ENCODE measurements at regions not wholly inside any gene's neighbourhood (a gene's known extent, or its start where the extent isn't known, plus 50 kb on each side); places are given as distances from the start of the nearest gene placed in this dataset.
A peak's percentile ranks its signal among the peaks of the same experiment; 100 is the strongest.

GRCh38 chr3:86865506-86865905, 125.4 kb downstream of the VGLL3 start:
- Histone ChIP-seq H4K8ac (ENCODE audit: low read depth, low read length) (no peak overlapping the region), H3K27ac (ENCODE audit: low read depth, low read length) (no peak overlapping the region), H3K23ac (ENCODE audit: low read length) (no peak overlapping the region), H3K9ac (ENCODE audit: low read length) (no peak overlapping the region), H3K56ac (ENCODE audit: low read length) (no peak overlapping the region), H3K79me2 (ENCODE audit: control insufficient read depth, insufficient read depth, low read length) (no peaks in the 10 kb centered on the region), H2BK15ac (replicated peaks; ENCODE audit: low read depth) (no peak overlapping the region), H3K79me1 (ENCODE audit: low read length) (no peaks in the 10 kb centered on the region), H3K18ac (ENCODE audit: low read length) (no peak overlapping the region), H3K4me1 (ENCODE audit: control insufficient read depth, low read depth, low read length) (no peaks in the 10 kb centered on the region), H3K4me3 (ENCODE audit: low read length) (no peak overlapping the region), H3K4me2 (ENCODE audit: low read length) (no peak overlapping the region), H2AK5ac (ENCODE audit: low read length) (no peak overlapping the region), H3K27me3 (ENCODE audit: insufficient read depth, low read length, poor library complexity) (no peaks in the 10 kb centered on the region), H3K36me3 (ENCODE audit: control insufficient read depth, insufficient read depth, low read length) (no peaks in the 10 kb centered on the region), H3K4ac (ENCODE audit: low read depth, low read length) (no peak overlapping the region), H2BK120ac (ENCODE audit: low read depth, low read length) (no peak overlapping the region), H4K5ac (ENCODE audit: low read length) (no peak overlapping the region), H2BK5ac (ENCODE audit: low read length) (no peak overlapping the region)
- WGBS (ENCODE audit: extremely low coverage, insufficient coverage, low lambda C conversion rate) = no CpG with 5 or more reads among the region's 3 CpGs
- DNase-seq = peak; percentile 31

- Histone ChIP-seq H2BK15ac (replicated peaks; ENCODE audit: low read depth) (no peak overlapping the region), H3K4me2 (ENCODE audit: low read length) (no peak overlapping the region), H3K4ac (ENCODE audit: low read depth, low read length) (no peak overlapping the region), H3K18ac (ENCODE audit: low read length) (no peak overlapping the region), H2BK5ac (ENCODE audit: low read length) (no peak overlapping the region), H3K79me1 (ENCODE audit: low read length) (no peaks in the 10 kb centered on the region), H3K23ac (ENCODE audit: low read length) (no peak overlapping the region), H3K27ac (ENCODE audit: low read depth, low read length) (no peak overlapping the region), H2BK120ac (ENCODE audit: low read depth, low read length) (no peak overlapping the region), H3K9ac (ENCODE audit: low read length) (no peak overlapping the region), H3K56ac (ENCODE audit: low read length) (no peak overlapping the region), H3K4me3 (ENCODE audit: low read length) (no peak overlapping the region), H3K27me3 (ENCODE audit: insufficient read depth, low read length, poor library complexity) (no peaks in the 10 kb centered on the region), H4K8ac (ENCODE audit: low read depth, low read length) (no peak overlapping the region), H3K79me2 (ENCODE audit: control insufficient read depth, insufficient read depth, low read length) (no peaks in the 10 kb centered on the region), H4K5ac (ENCODE audit: low read length) (no peak overlapping the region), H2AK5ac (ENCODE audit: low read length) (no peak overlapping the region), H3K4me1 (ENCODE audit: control insufficient read depth, low read depth, low read length) (no peaks in the 10 kb centered on the region), H3K36me3 (ENCODE audit: control insufficient read depth, insufficient read depth, low read length) (no peaks in the 10 kb centered on the region)
- WGBS (ENCODE audit: extremely low coverage, insufficient coverage, low lambda C conversion rate) = no CpG with 5 or more reads among the region's 1 CpG
- DNase-seq = no peak
These were observed 134.2 kb downstream of the VGLL3 start for GRCh38 chr3:86856711-86857110.

GRCh38 chr3:86849991-86850390, 141.0 kb downstream of the VGLL3 start:
- Histone ChIP-seq H3K27me3 (ENCODE audit: insufficient read depth, low read length, poor library complexity) (no peaks in the 10 kb centered on the region), H4K5ac (ENCODE audit: low read length) (no peak overlapping the region), H3K4ac (ENCODE audit: low read depth, low read length) (no peak overlapping the region), H2BK5ac (ENCODE audit: low read length) (no peak overlapping the region), H3K79me2 (ENCODE audit: control insufficient read depth, insufficient read depth, low read length) (no peaks in the 10 kb centered on the region), H3K4me2 (ENCODE audit: low read length) (no peak overlapping the region), H3K23ac (ENCODE audit: low read length) (no peak overlapping the region), H3K9ac (ENCODE audit: low read length) (no peak overlapping the region), H2BK15ac (replicated peaks; ENCODE audit: low read depth) (no peak overlapping the region), H3K4me1 (ENCODE audit: control insufficient read depth, low read depth, low read length) (no peaks in the 10 kb centered on the region), H2BK120ac (ENCODE audit: low read depth, low read length) (no peak overlapping the region), H2AK5ac (ENCODE audit: low read length) (no peak overlapping the region), H3K79me1 (ENCODE audit: low read length) (no peaks in the 10 kb centered on the region), H3K18ac (ENCODE audit: low read length) (no peak overlapping the region), H4K8ac (ENCODE audit: low read depth, low read length) (no peak overlapping the region), H3K27ac (ENCODE audit: low read depth, low read length) (no peak overlapping the region), H3K36me3 (ENCODE audit: control insufficient read depth, insufficient read depth, low read length) (no peaks in the 10 kb centered on the region), H3K56ac (ENCODE audit: low read length) (no peak overlapping the region), H3K4me3 (ENCODE audit: low read length) (no peak overlapping the region)
- WGBS (ENCODE audit: extremely low coverage, insufficient coverage, low lambda C conversion rate) = no CpG with 5 or more reads among the region's 1 CpG
- no peak for DNase-seq

- H2BK15ac ChIP-seq (replicated peaks; ENCODE audit: low read depth) = no peak overlapping the region
- H4K5ac ChIP-seq (ENCODE audit: low read length) = no peak overlapping the region
- no peaks in the 10 kb centered on the region for H3K27me3 ChIP-seq (ENCODE audit: insufficient read depth, low read length, poor library complexity)
- H2AK5ac ChIP-seq (ENCODE audit: low read length) = no peak overlapping the region
- no peak overlapping the region for H3K18ac ChIP-seq (ENCODE audit: low read length)
- H3K4me3 ChIP-seq (ENCODE audit: low read length) = no peak overlapping the region
- no peaks in the 10 kb centered on the region for H3K79me2 ChIP-seq (ENCODE audit: control insufficient read depth, insufficient read depth, low read length)
- H3K56ac ChIP-seq (ENCODE audit: low read length) = no peak overlapping the region
- no peak overlapping the region for H3K23ac ChIP-seq (ENCODE audit: low read length)
- DNase-seq = no peak
- no peak overlapping the region for H3K4me2 ChIP-seq (ENCODE audit: low read length)
- no peak overlapping the region for H2BK120ac ChIP-seq (ENCODE audit: low read depth, low read length)
- no peaks in the 10 kb centered on the region for H3K36me3 ChIP-seq (ENCODE audit: control insufficient read depth, insufficient read depth, low read length)
- H3K9ac ChIP-seq (ENCODE audit: low read length) = no peak overlapping the region
- H3K79me1 ChIP-seq (ENCODE audit: low read length) = no peaks in the 10 kb centered on the region
- no peak overlapping the region for H2BK5ac ChIP-seq (ENCODE audit: low read length)
- H3K4ac ChIP-seq (ENCODE audit: low read depth, low read length) = no peak overlapping the region
- no peak overlapping the region for H4K8ac ChIP-seq (ENCODE audit: low read depth, low read length)
- H3K27ac ChIP-seq (ENCODE audit: low read depth, low read length) = no peak overlapping the region
- no CpG with 5 or more reads among the region's 4 CpGs for WGBS (ENCODE audit: extremely low coverage, insufficient coverage, low lambda C conversion rate)
- no peaks in the 10 kb centered on the region for H3K4me1 ChIP-seq (ENCODE audit: control insufficient read depth, low read depth, low read length)
These were observed 145.2 kb downstream of the VGLL3 start for GRCh38 chr3:86845726-86846125.

- Histone ChIP-seq H3K56ac (ENCODE audit: low read length) (no peak overlapping the region), H3K27me3 (ENCODE audit: insufficient read depth, low read length, poor library complexity) (no peaks in the 10 kb centered on the region), H3K4me3 (ENCODE audit: low read length) (no peak overlapping the region), H2BK15ac (replicated peaks; ENCODE audit: low read depth) (no peak overlapping the region), H4K8ac (ENCODE audit: low read depth, low read length) (no peak overlapping the region), H3K23ac (ENCODE audit: low read length) (no peak overlapping the region), H3K4me2 (ENCODE audit: low read length) (no peak overlapping the region), H3K18ac (ENCODE audit: low read length) (no peak overlapping the region), H2AK5ac (ENCODE audit: low read length) (no peak overlapping the region), H2BK120ac (ENCODE audit: low read depth, low read length) (no peak overlapping the region), H3K79me2 (ENCODE audit: control insufficient read depth, insufficient read depth, low read length) (no peaks in the 10 kb centered on the region), H3K27ac (ENCODE audit: low read depth, low read length) (no peak overlapping the region), H3K36me3 (ENCODE audit: control insufficient read depth, insufficient read depth, low read length) (no peaks in the 10 kb centered on the region), H3K79me1 (ENCODE audit: low read length) (no peaks in the 10 kb centered on the region), H2BK5ac (ENCODE audit: low read length) (no peak overlapping the region), H3K9ac (ENCODE audit: low read length) (no peak overlapping the region), H3K4me1 (ENCODE audit: control insufficient read depth, low read depth, low read length) (no peaks in the 10 kb centered on the region), H4K5ac (ENCODE audit: low read length) (no peak overlapping the region), H3K4ac (ENCODE audit: low read depth, low read length) (no peak overlapping the region)
- WGBS (ENCODE audit: extremely low coverage, insufficient coverage, low lambda C conversion rate) = no CpG with 5 or more reads among the region's 2 CpGs
- no peak for DNase-seq
These were observed 152.0 kb downstream of the VGLL3 start for GRCh38 chr3:86838927-86839326.

GRCh38 chr3:86837871-86838270, 153.1 kb downstream of the VGLL3 start:
- no peaks in the 10 kb centered on the region for H3K27me3 ChIP-seq (ENCODE audit: insufficient read depth, low read length, poor library complexity)
- no peaks in the 10 kb centered on the region for H3K79me1 ChIP-seq (ENCODE audit: low read length)
- H2BK5ac ChIP-seq (ENCODE audit: low read length) = no peak overlapping the region
- no peak overlapping the region for H3K23ac ChIP-seq (ENCODE audit: low read length)
- no peak overlapping the region for H2AK5ac ChIP-seq (ENCODE audit: low read length)
- H3K36me3 ChIP-seq (ENCODE audit: control insufficient read depth, insufficient read depth, low read length) = no peaks in the 10 kb centered on the region
- H3K4me3 ChIP-seq (ENCODE audit: low read length) = no peak overlapping the region
- no peak overlapping the region for H2BK120ac ChIP-seq (ENCODE audit: low read depth, low read length)
- H3K56ac ChIP-seq (ENCODE audit: low read length) = no peak overlapping the region
- no peak overlapping the region for H3K4ac ChIP-seq (ENCODE audit: low read depth, low read length)
- H3K9ac ChIP-seq (ENCODE audit: low read length) = no peak overlapping the region
- H3K18ac ChIP-seq (ENCODE audit: low read length) = no peak overlapping the region
- DNase-seq = no peak
- WGBS (ENCODE audit: extremely low coverage, insufficient coverage, low lambda C conversion rate) = no CpG with 5 or more reads among the region's 1 CpG
- no peaks in the 10 kb centered on the region for H3K4me1 ChIP-seq (ENCODE audit: control insufficient read depth, low read depth, low read length)
- no peaks in the 10 kb centered on the region for H3K79me2 ChIP-seq (ENCODE audit: control insufficient read depth, insufficient read depth, low read length)
- H4K5ac ChIP-seq (ENCODE audit: low read length) = no peak overlapping the region
- H2BK15ac ChIP-seq (replicated peaks; ENCODE audit: low read depth) = no peak overlapping the region
- H3K4me2 ChIP-seq (ENCODE audit: low read length) = no peak overlapping the region
- no peak overlapping the region for H3K27ac ChIP-seq (ENCODE audit: low read depth, low read length)
- no peak overlapping the region for H4K8ac ChIP-seq (ENCODE audit: low read depth, low read length)
